PC-9 (cell line): ENCODE measurements at regions not wholly inside any gene's neighbourhood (a gene's known extent, or its start where the extent isn't known, plus 50 kb on each side); places are given as distances from the start of the nearest gene placed in this dataset.
A peak's percentile ranks its signal among the peaks of the same experiment; 100 is the strongest.

Experiments
- EZH2 ChIP-seq: fragments of 200-600 bp; sonication (generic); IDR thresholded peaks from 2 replicates; pipeline ENCODE4 v1.8.0; 2017; ENCODE audit warnings: antibody characterized with exemption, low read depth
- TF ChIP-seq, protein P1 (sequence below): fragments of 200-600 bp; sonication (generic); conservative IDR thresholded peaks from 2 replicates; pipeline ENCODE4 v1.6.1; 2017; ENCODE audit warnings: mixed run types, antibody characterized with exemption, mild to moderate bottlenecking, moderate library complexity

DNA sequence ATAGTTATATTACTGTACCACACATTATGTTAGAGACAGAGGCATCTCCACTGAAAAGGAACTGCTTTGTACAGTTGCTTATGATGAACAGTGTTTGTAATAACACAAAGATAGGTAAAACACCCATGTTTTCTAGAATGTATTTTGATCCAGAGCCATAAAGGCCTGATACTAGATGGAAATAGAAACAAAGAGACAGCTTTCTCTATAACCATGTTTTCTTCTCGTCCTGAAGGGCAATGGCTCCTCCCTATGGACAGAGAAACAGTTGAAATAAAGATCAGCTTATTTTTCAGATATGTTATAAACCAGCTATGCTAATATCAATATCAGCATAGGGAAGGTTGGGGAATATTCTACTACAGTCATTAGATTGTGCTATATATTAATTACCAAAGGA is 109.2 kb downstream of the ATXN7L3B start:
- TF ChIP-seq, protein P1, sequence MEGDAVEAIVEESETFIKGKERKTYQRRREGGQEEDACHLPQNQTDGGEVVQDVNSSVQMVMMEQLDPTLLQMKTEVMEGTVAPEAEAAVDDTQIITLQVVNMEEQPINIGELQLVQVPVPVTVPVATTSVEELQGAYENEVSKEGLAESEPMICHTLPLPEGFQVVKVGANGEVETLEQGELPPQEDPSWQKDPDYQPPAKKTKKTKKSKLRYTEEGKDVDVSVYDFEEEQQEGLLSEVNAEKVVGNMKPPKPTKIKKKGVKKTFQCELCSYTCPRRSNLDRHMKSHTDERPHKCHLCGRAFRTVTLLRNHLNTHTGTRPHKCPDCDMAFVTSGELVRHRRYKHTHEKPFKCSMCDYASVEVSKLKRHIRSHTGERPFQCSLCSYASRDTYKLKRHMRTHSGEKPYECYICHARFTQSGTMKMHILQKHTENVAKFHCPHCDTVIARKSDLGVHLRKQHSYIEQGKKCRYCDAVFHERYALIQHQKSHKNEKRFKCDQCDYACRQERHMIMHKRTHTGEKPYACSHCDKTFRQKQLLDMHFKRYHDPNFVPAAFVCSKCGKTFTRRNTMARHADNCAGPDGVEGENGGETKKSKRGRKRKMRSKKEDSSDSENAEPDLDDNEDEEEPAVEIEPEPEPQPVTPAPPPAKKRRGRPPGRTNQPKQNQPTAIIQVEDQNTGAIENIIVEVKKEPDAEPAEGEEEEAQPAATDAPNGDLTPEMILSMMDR: peak; percentile 37; the same call in 1 of the 2 replicates
- no peak for TF ChIP-seq EZH2
